Choroid plexus epithelial cell (primary cell): ENCODE measurements at regions not wholly inside any gene's neighbourhood (a gene's known extent, or its start where the extent isn't known, plus 50 kb on each side); places are given as distances from the start of the nearest gene placed in this dataset.

Source experiments
- DNase-seq: peaks from one replicate; pipeline ENCODE4 v3.0.0-alpha.2; 2010; ENCODE audit warnings: low read depth
- H3K4me3 ChIP-seq: 2 replicates; pipeline ENCODE4 v1.5.1; 2011; ENCODE audit warnings: low read depth, mild to moderate bottlenecking, control low read depth, low read length, moderate library complexity
- TF ChIP-seq, protein P1 (sequence below): conservative IDR thresholded peaks from 2 replicates; pipeline ENCODE4 v1.5.1; 2011; ENCODE audit warnings: low read depth, mild to moderate bottlenecking, control low read depth, inconsistent platforms, low read length, moderate library complexity

DNA sequence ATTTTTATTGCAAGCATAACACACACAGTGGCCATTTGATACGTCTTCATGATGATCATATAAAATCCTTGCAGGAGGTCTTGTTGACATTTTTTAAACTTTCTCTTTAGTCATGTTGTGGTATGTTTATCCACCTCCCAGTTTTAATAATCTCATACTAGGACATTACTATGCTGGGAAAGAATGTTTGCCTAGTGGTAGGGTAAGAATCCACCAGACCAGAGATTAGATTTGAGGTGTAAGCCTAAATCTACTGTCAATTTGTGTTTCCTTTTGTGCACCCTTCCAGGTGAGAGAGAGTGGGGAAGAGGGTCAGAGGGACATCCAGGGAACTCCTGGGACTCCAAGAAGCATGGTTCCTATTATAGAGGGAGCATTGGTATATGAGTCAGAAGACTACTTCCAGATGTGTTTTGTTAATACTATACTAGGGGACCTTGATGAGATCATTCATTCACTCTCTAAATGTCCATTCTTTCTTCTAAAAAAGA, 298.3 kb upstream of the SASH1 start:
- no peak for DNase-seq
- no peak overlapping the region for H3K4me3 ChIP-seq
- TF ChIP-seq, protein P1, sequence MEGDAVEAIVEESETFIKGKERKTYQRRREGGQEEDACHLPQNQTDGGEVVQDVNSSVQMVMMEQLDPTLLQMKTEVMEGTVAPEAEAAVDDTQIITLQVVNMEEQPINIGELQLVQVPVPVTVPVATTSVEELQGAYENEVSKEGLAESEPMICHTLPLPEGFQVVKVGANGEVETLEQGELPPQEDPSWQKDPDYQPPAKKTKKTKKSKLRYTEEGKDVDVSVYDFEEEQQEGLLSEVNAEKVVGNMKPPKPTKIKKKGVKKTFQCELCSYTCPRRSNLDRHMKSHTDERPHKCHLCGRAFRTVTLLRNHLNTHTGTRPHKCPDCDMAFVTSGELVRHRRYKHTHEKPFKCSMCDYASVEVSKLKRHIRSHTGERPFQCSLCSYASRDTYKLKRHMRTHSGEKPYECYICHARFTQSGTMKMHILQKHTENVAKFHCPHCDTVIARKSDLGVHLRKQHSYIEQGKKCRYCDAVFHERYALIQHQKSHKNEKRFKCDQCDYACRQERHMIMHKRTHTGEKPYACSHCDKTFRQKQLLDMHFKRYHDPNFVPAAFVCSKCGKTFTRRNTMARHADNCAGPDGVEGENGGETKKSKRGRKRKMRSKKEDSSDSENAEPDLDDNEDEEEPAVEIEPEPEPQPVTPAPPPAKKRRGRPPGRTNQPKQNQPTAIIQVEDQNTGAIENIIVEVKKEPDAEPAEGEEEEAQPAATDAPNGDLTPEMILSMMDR: no peak

DNA sequence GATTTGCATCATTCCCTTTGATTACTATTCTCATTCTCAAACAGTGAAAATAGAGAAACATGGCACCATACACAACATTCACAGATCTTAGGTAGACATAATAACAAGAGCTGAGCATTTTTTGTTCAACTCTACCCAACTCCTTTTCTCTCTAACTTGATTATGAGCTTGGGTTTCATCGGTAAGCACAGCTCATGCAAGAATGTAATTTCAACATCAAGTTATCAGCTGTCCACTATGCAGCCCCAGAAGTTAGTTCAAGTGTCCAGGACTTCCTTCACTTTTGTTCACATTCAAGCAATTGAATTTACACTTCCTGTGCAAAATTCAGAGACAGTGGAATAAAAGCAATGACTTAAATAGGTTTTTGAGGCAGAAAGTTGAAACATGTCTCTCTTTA, 297.7 kb upstream of the SASH1 start:
- TF ChIP-seq, protein P1: no peak
- H3K4me3 ChIP-seq: no peak overlapping the region
- DNase-seq: no peak

DNA sequence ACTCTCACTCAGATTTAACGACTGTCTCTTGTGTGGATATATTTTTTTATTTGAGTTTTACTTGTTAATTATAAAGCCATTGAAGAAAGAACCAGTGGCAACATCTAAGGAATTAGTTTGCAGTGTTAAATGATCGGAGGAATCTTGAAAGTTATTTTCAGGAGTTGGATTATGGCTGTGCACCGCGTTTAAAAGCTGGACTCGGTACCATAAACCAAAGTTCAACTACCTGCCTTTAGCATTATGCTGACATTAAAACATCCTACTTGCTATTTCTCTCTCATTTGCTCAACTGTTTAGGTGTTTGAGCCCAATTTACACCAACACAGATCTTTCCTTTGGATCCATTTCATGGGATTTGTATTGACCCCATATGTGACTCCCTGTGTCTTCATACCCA, 289.4 kb upstream of the SASH1 start:
- no peak overlapping the region for H3K4me3 ChIP-seq
- TF ChIP-seq, protein P1: no peak
- DNase-seq: no peak

DNA sequence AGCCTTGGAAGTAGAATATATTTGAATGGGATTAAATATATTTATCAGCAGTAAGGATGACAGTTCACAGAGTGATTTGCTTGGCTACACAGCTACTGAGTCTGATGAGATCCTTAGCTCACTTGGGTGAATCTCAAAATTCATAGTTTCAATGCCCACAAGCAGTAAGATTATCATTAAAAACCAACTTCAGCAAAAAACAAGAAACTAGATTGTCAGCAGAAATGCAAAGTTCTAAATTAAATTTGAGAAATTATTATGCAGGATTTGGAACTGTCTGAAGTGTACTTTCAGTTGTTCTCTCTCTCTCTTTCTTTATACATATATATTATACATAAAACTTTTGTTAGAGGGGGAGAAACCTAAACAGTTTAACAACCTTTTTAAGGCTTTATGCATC, 288.8 kb upstream of the SASH1 start:
- no peak overlapping the region for H3K4me3 ChIP-seq
- no peak for DNase-seq
- TF ChIP-seq, protein P1: no peak

DNA sequence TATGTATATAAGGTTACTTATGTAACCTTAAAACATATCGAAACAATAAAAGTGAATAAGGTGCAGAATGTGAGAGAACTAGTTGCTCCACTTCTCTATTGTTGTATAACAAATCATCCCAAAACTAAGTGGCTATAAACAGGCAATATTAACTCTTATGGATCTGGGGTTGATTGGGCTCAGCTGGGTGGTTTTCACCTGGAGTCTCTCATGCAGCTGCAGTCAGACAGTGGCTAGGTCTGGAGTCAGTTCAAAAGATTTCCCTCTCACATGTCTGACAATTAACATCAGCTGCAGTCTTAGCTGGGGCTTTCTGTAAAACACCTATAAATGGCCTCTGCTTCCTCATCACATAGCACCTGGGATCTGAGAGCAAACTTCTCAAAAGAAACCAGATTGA, 288.4 kb upstream of the SASH1 start:
- TF ChIP-seq, protein P1: no peak
- no peak overlapping the region for H3K4me3 ChIP-seq
- DNase-seq: no peak

DNA sequence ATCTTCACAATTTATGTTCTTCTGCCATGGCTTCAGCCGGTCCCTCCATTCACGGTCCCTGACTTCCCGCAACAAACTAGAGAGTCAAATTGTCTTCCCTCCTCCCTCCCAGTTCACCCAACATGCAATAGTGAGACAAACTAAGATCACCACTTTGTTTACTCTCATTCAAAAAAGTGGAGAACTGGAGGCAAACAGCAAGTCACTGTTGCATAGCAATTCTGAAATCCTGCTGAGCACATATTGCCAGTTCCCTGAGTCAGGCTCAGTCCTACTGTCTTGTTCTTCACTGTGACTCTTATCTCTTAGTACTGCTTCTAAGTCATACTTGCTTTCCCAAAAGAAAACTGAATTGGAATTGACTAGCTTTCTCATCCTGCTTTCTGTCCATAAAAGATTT, 287.2 kb upstream of the SASH1 start:
- DNase-seq: no peak
- TF ChIP-seq, protein P1: no peak
- no peak overlapping the region for H3K4me3 ChIP-seq

DNA sequence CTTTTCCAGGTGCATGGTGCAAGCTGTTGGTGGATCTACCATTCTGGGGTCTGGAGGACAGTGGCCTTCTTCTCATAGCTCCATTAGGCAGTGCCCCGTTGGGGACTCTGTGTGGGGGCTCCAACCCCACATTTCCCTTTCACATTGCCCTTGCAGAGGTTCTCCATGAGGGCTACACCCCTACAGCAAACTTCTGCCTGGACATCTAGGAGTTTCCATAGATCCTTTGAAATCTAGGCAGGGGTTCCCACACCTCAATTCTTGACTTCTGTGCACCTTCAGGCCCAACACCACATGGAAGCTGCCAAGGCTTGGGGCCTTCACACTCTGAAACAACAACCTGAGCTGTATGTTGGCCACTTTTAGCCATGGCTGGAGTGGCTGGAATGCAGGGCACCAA, 282.8 kb upstream of the SASH1 start:
- DNase-seq: no peak
- TF ChIP-seq, protein P1: no peak
- no peak overlapping the region for H3K4me3 ChIP-seq
